ENCODE measurements at regions not wholly inside any gene's neighbourhood (a gene's known extent, or its start where the extent isn't known, plus 50 kb on each side); places are given as distances from the start of the nearest gene placed in this dataset.

DNA sequence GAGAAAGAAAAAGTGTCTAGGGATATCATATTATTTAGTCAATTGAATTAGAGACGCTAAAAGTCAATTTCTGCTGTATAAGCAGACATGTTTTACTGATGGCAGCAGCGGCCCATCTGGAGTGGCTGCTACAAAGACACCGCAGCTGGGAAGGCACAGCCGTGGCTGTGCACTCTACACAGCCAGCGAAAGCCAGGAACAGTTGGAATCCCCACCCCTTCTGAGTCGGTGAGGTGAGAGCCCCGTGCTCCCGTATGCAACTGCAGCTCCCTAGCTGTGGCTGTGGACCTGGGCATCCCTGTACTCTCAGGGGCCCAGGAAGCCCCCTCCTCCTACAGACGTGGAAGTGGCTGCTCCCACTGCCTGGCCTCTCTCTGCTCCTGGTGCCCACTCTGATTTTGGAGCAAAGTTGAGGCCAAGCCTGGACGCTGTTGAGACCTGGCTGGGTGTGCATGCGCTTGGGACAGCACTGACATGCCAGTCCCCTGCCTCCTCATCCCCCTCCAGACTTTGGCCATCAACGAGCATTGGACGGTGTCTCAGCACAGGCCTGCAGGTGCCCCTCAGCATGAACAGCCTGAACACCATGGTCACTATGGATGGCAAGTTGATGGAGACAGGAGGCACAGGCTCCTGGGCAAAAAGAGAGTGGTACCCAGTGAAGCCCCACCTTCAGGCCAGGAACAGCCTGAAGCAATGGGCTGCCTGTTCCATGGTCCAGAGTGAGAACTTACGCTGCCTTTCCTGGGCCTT is 944.0 kb upstream of the MIR17HG start (continued):
- TF ChIP-seq, protein P1, sequence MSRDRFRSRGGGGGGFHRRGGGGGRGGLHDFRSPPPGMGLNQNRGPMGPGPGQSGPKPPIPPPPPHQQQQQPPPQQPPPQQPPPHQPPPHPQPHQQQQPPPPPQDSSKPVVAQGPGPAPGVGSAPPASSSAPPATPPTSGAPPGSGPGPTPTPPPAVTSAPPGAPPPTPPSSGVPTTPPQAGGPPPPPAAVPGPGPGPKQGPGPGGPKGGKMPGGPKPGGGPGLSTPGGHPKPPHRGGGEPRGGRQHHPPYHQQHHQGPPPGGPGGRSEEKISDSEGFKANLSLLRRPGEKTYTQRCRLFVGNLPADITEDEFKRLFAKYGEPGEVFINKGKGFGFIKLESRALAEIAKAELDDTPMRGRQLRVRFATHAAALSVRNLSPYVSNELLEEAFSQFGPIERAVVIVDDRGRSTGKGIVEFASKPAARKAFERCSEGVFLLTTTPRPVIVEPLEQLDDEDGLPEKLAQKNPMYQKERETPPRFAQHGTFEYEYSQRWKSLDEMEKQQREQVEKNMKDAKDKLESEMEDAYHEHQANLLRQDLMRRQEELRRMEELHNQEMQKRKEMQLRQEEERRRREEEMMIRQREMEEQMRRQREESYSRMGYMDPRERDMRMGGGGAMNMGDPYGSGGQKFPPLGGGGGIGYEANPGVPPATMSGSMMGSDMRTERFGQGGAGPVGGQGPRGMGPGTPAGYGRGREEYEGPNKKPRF (IDR thresholded peaks at IDR 0.05; ENCODE audit: low read depth, low read length): no peak
- TF ChIP-seq, protein P2, sequence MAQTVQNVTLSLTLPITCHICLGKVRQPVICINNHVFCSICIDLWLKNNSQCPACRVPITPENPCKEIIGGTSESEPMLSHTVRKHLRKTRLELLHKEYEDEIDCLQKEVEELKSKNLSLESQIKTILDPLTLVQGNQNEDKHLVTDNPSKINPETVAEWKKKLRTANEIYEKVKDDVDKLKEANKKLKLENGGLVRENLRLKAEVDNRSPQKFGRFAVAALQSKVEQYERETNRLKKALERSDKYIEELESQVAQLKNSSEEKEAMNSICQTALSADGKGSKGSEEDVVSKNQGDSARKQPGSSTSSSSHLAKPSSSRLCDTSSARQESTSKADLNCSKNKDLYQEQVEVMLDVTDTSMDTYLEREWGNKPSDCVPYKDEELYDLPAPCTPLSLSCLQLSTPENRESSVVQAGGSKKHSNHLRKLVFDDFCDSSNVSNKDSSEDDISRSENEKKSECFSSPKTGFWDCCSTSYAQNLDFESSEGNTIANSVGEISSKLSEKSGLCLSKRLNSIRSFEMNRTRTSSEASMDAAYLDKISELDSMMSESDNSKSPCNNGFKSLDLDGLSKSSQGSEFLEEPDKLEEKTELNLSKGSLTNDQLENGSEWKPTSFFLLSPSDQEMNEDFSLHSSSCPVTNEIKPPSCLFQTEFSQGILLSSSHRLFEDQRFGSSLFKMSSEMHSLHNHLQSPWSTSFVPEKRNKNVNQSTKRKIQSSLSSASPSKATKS (CRISPR knock-in tag; IDR thresholded peaks at IDR 0.05): no peak
- TF ChIP-seq ZNF12 (CRISPR knock-in tag; IDR thresholded peaks at IDR 0.05): no peak
- TF ChIP-seq DDX20 (tag; IDR thresholded peaks at IDR 0.05; ENCODE audit: low read depth): no peak
- TF ChIP-seq ETV1 (tag; conservative IDR thresholded peaks at IDR 0.05; ENCODE audit: low read depth): no peak
- TF ChIP-seq PTRF (tag; IDR thresholded peaks at IDR 0.05): no peak

Data from K562 (cell line).